ENCODE measurements at regions not wholly inside any gene's neighbourhood (a gene's known extent, or its start where the extent isn't known, plus 50 kb on each side); places are given as distances from the start of the nearest gene placed in this dataset.

GRCh38 chr6:56806368-56806767 lies 148.5 kb upstream of the BEND6 start:
- Histone ChIP-seq H3K79me2 (ENCODE audit: insufficient read depth, low read length) (peaks cover 96% of the 10 kb centered on the region), H2AFZ (ENCODE audit: low read depth, low read length, poor library complexity, severe bottlenecking) (no peak overlapping the region), H3K9me2 (ENCODE audit: insufficient read depth) (no peaks in the 10 kb centered on the region), H3K27ac (ENCODE audit: low read depth, low read length) (no peak overlapping the region), H3K9me3 (ENCODE audit: control insufficient read depth in 1 of 2, insufficient read depth in 1 of 2, low read depth in 1 of 2, low read length in 2 of 2) (no peaks in the 10 kb centered on the region), H3K27me3 (ENCODE audit: insufficient read depth, low read length) (no peaks in the 10 kb centered on the region), H3K4me2 (ENCODE audit: low read length) (no peak overlapping the region), H3K4me1 (ENCODE audit: control insufficient read depth in 1 of 2, insufficient read depth in 2 of 2, low read length in 2 of 2) (peaks cover 56 to 60% of the 10 kb centered on the region in 2 experiments), H3K9ac (ENCODE audit: low read length) (no peak overlapping the region), H4K20me1 (ENCODE audit: insufficient read depth) (0 out of 2 replicates have a peak, but pooled peaks cover 4% of the 10 kb centered on the region), H3K4me3 (replicated peaks in 1 of 2; ENCODE audit: low read depth in 1 of 2, low read length in 2 of 2) (no peak overlapping the region), H3K36me3 (ENCODE audit: control insufficient read depth in 1 of 2, insufficient read depth in 2 of 2, low read length in 2 of 2) (no peaks in the 10 kb centered on the region)
- BruUV-seq (replicated peaks) = no TSS peak
- RAD21 ChIA-PET (ENCODE audit: low non-redundant PET in 1 of 2, low total read pairs in 2 of 2, uncharacterized antibody in 2 of 2, unreplicated experiment in 2 of 2) = no interaction called here
- CTCF ChIA-PET = no interaction called here
- TF ChIP-seq REST (IDR thresholded peaks at IDR 0.05; ENCODE audit: low read depth) = no peak
- TF ChIP-seq POLR2AphosphoS5 (IDR thresholded peaks at IDR 0.05; ENCODE audit: low read depth, low read length) = no peak
- TF ChIP-seq SIN3A (IDR thresholded peaks at IDR 0.05; ENCODE audit: low read depth) = no peak
- TF ChIP-seq FOSL1 (IDR thresholded peaks at IDR 0.05; ENCODE audit: low read depth) = no peak
- TF ChIP-seq ZFX (IDR thresholded peaks at IDR 0.05) = no peak
- no peak for TF ChIP-seq SRF (IDR thresholded peaks at IDR 0.05; ENCODE audit: low read depth)
- TF ChIP-seq ZNF274 (IDR thresholded peaks at IDR 0.05; ENCODE audit: low read depth, low read length) = no peak
- no peak for TF ChIP-seq ZBTB33 (IDR thresholded peaks at IDR 0.05; ENCODE audit: extremely low read depth, insufficient replicate concordance, low read length)
- TF ChIP-seq CTCF (IDR thresholded peaks at IDR 0.05 in 2 of 3, conservative IDR thresholded peaks at IDR 0.05 in 1 of 3; ENCODE audit: borderline replicate concordance in 1 of 3, insufficient read depth in 1 of 3, low read depth in 2 of 3, low read length in 2 of 3) = no peak
- TF ChIP-seq POLR2A (IDR thresholded peaks at IDR 0.05; ENCODE audit: borderline replicate concordance, extremely low read depth, insufficient read depth, insufficient read length) = no peak
- TF ChIP-seq RAD21 (IDR thresholded peaks at IDR 0.05; ENCODE audit: low read depth) = no peak
- TF ChIP-seq MAX (IDR thresholded peaks at IDR 0.05) = no peak
- TF ChIP-seq TCF7L2 (IDR thresholded peaks at IDR 0.05; ENCODE audit: borderline replicate concordance, extremely low read depth, insufficient read depth, insufficient read length) = no peak
- intact Hi-C loops (cut with micrococcal nuclease) = no loop called here
- ATAC-seq (no peak), DNase-seq (ENCODE audit: low read depth, low spot score) (no peak)
- POLR2A ChIA-PET = interaction anchor here (0.6 kb wide), 1 partner anchor 13 kb away, joined by 3 read pairs; no protein-coding TSS in a partner anchor
